CD4-positive, CD25-positive, alpha-beta regulatory T cell (primary cell): ENCODE measurements at regions not wholly inside any gene's neighbourhood (a gene's known extent, or its start where the extent isn't known, plus 50 kb on each side); places are given as distances from the start of the nearest gene placed in this dataset.

Experiments used
- ATAC-seq, 2 donors: fragments of 150-1000 bp; cut with Tn5 transposase; one replicate each; pipeline ENCODE4 v1.10.0; 2021; ENCODE audit warnings: low read depth in 2 of 2, moderate number of reproducible peaks in 2 of 2, moderate library complexity in 1 of 2
- DNase-seq, 3 donors: peaks; one replicate each; pipeline versions ENCODE4 v3.0.0 to v3.0.0-alpha.2; 2012 to 2022; ENCODE audit warnings: mixed read lengths in 1 of 3
- H3K27ac ChIP-seq: one replicate; pipeline ENCODE4 v1.7.0; 2013; ENCODE audit warnings: mild to moderate bottlenecking, low read length; ENCODE audit not compliant: insufficient read depth, poor library complexity, severe bottlenecking
- H3K27me3 ChIP-seq: one replicate; pipeline ENCODE4 v1.7.0; 2013; ENCODE audit warnings: low read length; ENCODE audit not compliant: control insufficient read depth, insufficient read depth
- H3K36me3 ChIP-seq: one replicate; pipeline ENCODE4 v1.7.0; 2013; ENCODE audit warnings: mild to moderate bottlenecking, low read length, moderate library complexity; ENCODE audit not compliant: control insufficient read depth, insufficient read depth
- H3K4me1 ChIP-seq: 2 replicates; pipeline ENCODE4 v1.7.0; 2013; ENCODE audit warnings: mild to moderate bottlenecking, low read length; ENCODE audit not compliant: insufficient read depth, control insufficient read depth, poor library complexity, severe bottlenecking
- H3K4me3 ChIP-seq: one replicate; pipeline ENCODE4 v1.7.0; 2013; ENCODE audit warnings: low read depth, mild to moderate bottlenecking, low read length, moderate library complexity
- H3K9me3 ChIP-seq, 2 experiments: 1 replicate in 1 of 2; 2 replicates in 1 of 2; pipeline ENCODE4 v1.7.0; 2013; ENCODE audit warnings: low read length in 2 of 2, mild to moderate bottlenecking in 1 of 2, moderate library complexity in 1 of 2; ENCODE audit not compliant: control insufficient read depth in 2 of 2
- H3K27ac Mint-ChIP-seq, 3 donors: one replicate each; pipeline ENCODE4 v1.8.0; 2020 to 2022; ENCODE audit warnings: mild to moderate bottlenecking in 3 of 3, mixed read lengths in 3 of 3, moderate library complexity in 2 of 3
- H3K27me3 Mint-ChIP-seq: one replicate; pipeline ENCODE4 v1.8.0; 2022; ENCODE audit warnings: mild to moderate bottlenecking, mixed read lengths
- H3K36me3 Mint-ChIP-seq: one replicate; pipeline ENCODE4 v1.8.0; 2020; ENCODE audit warnings: mixed read lengths
- H3K4me1 Mint-ChIP-seq, 4 donors: one replicate each; pipeline ENCODE4 v1.8.0; 2020 to 2022; ENCODE audit warnings: mixed read lengths in 4 of 4, mild to moderate bottlenecking in 1 of 4
- H3K4me3 Mint-ChIP-seq, 4 donors: one replicate each; pipeline ENCODE4 v1.8.0; 2020 to 2022; ENCODE audit warnings: mild to moderate bottlenecking in 4 of 4, mixed read lengths in 4 of 4, moderate library complexity in 3 of 4
- H3K9me3 Mint-ChIP-seq, 7 donors: one replicate each; pipeline ENCODE4 v1.8.0; 2020 to 2022; ENCODE audit warnings: mixed read lengths in 7 of 7, mild to moderate bottlenecking in 3 of 7, moderate library complexity in 2 of 7

GRCh38 chr4:111984169-111984819 lies 161.0 kb upstream of the FAM241A start:
- no peaks in the 10 kb centered on the region for H3K9me3 ChIP-seq
- H3K4me3 Mint-ChIP-seq, result no peak overlapping the region
- H3K27me3 Mint-ChIP-seq, result peaks cover 12% of the 10 kb centered on the region
- H3K36me3 ChIP-seq, result no peaks in the 10 kb centered on the region
- no peak overlapping the region for H3K27ac ChIP-seq
- H3K4me1 ChIP-seq, result no peaks in the 10 kb centered on the region
- no peaks in the 10 kb centered on the region for H3K27me3 ChIP-seq
- H3K36me3 Mint-ChIP-seq, result no peaks in the 10 kb centered on the region
- no peak overlapping the region for H3K4me3 ChIP-seq
- H3K27ac Mint-ChIP-seq, result no peak overlapping the region
- DNase-seq, result no peak
- H3K4me1 Mint-ChIP-seq, result no peaks in the 10 kb centered on the region
- H3K9me3 Mint-ChIP-seq, result no peaks in the 10 kb centered on the region
- no peak for ATAC-seq

DNA sequence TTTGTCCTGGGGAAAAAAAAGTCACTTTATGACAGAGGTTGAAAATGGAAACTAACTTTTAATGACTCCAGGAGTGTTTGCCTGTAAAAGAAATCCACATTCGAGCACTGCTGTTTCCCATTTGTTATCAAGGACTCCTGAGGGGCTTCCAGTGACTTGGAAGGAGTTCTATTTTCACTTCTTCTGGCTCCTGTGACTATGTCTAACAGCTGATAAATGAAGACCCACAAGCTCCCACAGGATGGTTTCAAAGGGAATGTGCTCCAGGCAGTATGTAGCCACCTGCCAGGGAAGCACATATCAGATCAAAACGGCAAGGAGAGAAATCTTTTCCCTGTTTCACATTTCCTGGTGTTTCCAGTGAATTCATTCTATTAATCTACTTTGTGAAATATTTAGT lies 159.8 kb upstream of the FAM241A start:
- no peak overlapping the region for H3K4me3 Mint-ChIP-seq
- Histone ChIP-seq H3K9me3 (no peaks in the 10 kb centered on the region), H3K36me3 (no peaks in the 10 kb centered on the region), H3K4me3 (no peak overlapping the region), H3K27me3 (no peaks in the 10 kb centered on the region), H3K4me1 (no peaks in the 10 kb centered on the region), H3K27ac (no peak overlapping the region)
- ATAC-seq, result no peak
- no peak overlapping the region for H3K27ac Mint-ChIP-seq
- no peak for DNase-seq
- H3K36me3 Mint-ChIP-seq, result no peaks in the 10 kb centered on the region
- no peaks in the 10 kb centered on the region for H3K9me3 Mint-ChIP-seq
- H3K27me3 Mint-ChIP-seq, result peaks cover 12% of the 10 kb centered on the region
- no peaks in the 10 kb centered on the region for H3K4me1 Mint-ChIP-seq

DNA sequence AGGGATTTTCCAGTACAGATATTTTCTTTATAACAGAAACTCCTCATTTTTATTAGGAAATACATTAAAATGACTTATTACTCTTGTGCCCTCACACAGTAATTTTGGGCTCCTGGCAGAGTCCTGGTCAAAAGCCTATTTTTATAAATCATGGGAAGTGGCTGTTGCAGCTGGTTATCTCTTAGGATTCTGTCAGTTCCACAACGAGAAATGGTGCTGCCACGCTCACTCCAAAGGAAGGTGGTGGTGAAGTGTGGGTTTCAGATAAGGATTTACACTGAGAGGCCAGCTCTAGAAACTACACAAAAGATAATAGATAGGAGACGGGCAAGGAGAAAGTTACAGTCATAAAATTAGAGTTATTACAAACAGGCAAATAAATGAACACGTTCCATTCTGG lies 159.2 kb upstream of the FAM241A start:
- Mint-ChIP-seq H3K4me1 (no peaks in the 10 kb centered on the region), H3K27me3 (peaks cover 12% of the 10 kb centered on the region), H3K27ac (no peak overlapping the region), H3K9me3 (no peaks in the 10 kb centered on the region), H3K4me3 (no peak overlapping the region), H3K36me3 (no peaks in the 10 kb centered on the region)
- no peaks in the 10 kb centered on the region for H3K9me3 ChIP-seq
- H3K4me1 ChIP-seq, result no peaks in the 10 kb centered on the region
- no peak overlapping the region for H3K4me3 ChIP-seq
- DNase-seq (no peak), ATAC-seq (no peak)
- H3K36me3 ChIP-seq, result no peaks in the 10 kb centered on the region
- H3K27me3 ChIP-seq, result no peaks in the 10 kb centered on the region
- H3K27ac ChIP-seq, result no peak overlapping the region

- Mint-ChIP-seq H3K36me3 (no peaks in the 10 kb centered on the region), H3K9me3 (no peaks in the 10 kb centered on the region), H3K27ac (no peak overlapping the region), H3K27me3 (no peaks in the 10 kb centered on the region), H3K4me3 (no peak overlapping the region), H3K4me1 (no peaks in the 10 kb centered on the region)
- ATAC-seq (no peak), DNase-seq (no peak)
- Histone ChIP-seq H3K36me3 (no peaks in the 10 kb centered on the region), H3K27ac (no peak overlapping the region), H3K4me1 (no peaks in the 10 kb centered on the region), H3K4me3 (no peak overlapping the region), H3K27me3 (no peaks in the 10 kb centered on the region), H3K9me3 (no peaks in the 10 kb centered on the region)
These were observed 156.7 kb upstream of the FAM241A start for GRCh38 chr4:111988514-111988913.

- H3K27ac Mint-ChIP-seq, result no peak overlapping the region
- no peak overlapping the region for H3K27ac ChIP-seq
- no peak overlapping the region for H3K4me3 Mint-ChIP-seq
These were observed 155.4 kb upstream of the FAM241A start for GRCh38 chr4:111989817-111990216.

DNA sequence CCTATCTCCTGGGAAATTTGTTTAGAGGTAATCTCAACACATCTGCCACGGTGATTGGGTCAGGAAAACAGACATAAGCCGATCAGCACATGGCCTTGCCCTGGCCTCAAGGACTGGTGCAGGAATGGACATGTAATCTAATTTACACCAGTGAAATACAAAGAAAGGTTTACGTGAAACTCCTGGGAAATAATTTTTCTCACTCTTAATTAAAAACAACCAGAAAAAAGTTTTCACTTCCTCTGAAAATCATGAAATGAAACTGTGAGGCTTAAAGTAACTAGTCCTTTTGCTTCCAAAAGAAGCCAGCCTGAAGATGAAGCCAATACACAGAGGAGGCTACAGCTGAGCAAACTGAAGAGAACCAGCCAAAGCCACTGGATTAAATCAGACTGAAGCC lies 154.1 kb upstream of the FAM241A start:
- Mint-ChIP-seq H3K27me3 (peaks cover 5% of the 10 kb centered on the region), H3K4me3 (no peak overlapping the region), H3K36me3 (no peaks in the 10 kb centered on the region), H3K9me3 (peaks cover 0 to 2% (median 0%) of the 10 kb centered on the region in 7 donors), H3K4me1 (no peaks in the 10 kb centered on the region), H3K27ac (no peak overlapping the region)
- H3K9me3 ChIP-seq, result no peaks in the 10 kb centered on the region
- DNase-seq (no peak), ATAC-seq (no peak)
- no peaks in the 10 kb centered on the region for H3K4me1 ChIP-seq
- H3K36me3 ChIP-seq, result no peaks in the 10 kb centered on the region
- no peak overlapping the region for H3K4me3 ChIP-seq
- H3K27ac ChIP-seq, result no peak overlapping the region
- peaks cover 2% of the 10 kb centered on the region for H3K27me3 ChIP-seq

More at GRCh38 chr4:111989817-111990216, 155.4 kb upstream of the FAM241A start:
- H3K36me3 ChIP-seq, result no peaks in the 10 kb centered on the region
- H3K4me3 ChIP-seq, result no peak overlapping the region
- Mint-ChIP-seq H3K27me3 (peaks cover 5% of the 10 kb centered on the region), H3K36me3 (no peaks in the 10 kb centered on the region), H3K9me3 (peaks cover 0 to 2% (median 0%) of the 10 kb centered on the region in 7 donors), H3K4me1 (no peaks in the 10 kb centered on the region)
- no peaks in the 10 kb centered on the region for H3K9me3 ChIP-seq
- ATAC-seq (no peak), DNase-seq (no peak)
- H3K27me3 ChIP-seq, result no peaks in the 10 kb centered on the region
- H3K4me1 ChIP-seq, result no peaks in the 10 kb centered on the region

DNA sequence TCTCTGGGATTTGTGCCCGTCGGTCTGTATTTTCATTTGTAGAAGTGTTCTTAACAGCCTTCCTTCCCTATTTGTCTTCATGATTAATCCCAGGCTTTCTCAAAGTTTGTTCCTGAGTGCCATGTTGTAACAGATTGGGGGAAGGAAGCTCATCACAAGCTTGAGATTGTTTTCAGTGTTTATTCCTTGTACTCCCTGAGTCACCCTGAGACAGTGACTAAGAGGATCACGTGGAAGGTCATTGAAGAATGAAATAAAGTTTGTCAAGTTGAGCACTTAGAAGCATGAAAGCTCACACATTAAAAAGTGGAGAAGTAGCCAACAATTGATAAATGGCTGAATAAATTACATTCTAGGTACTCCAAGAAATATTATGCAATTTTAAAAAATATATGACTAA lies 153.5 kb upstream of the FAM241A start:
- peaks cover 5% of the 10 kb centered on the region for H3K27me3 Mint-ChIP-seq
- no peaks in the 10 kb centered on the region for H3K36me3 ChIP-seq
- no peaks in the 10 kb centered on the region for H3K36me3 Mint-ChIP-seq
- H3K4me3 ChIP-seq, result no peak overlapping the region
- H3K27ac ChIP-seq, result no peak overlapping the region
- H3K27ac Mint-ChIP-seq, result no peak overlapping the region
- no peaks in the 10 kb centered on the region for H3K9me3 ChIP-seq
- ATAC-seq (no peak), DNase-seq (no peak)
- H3K27me3 ChIP-seq, result peaks cover 2% of the 10 kb centered on the region
- H3K4me1 Mint-ChIP-seq, result no peaks in the 10 kb centered on the region
- H3K9me3 Mint-ChIP-seq, result peaks cover 0 to 2% (median 0%) of the 10 kb centered on the region in 7 donors
- no peaks in the 10 kb centered on the region for H3K4me1 ChIP-seq
- H3K4me3 Mint-ChIP-seq, result no peak overlapping the region

GRCh38 chr4:111992351-111993168 lies 152.7 kb upstream of the FAM241A start:
- ATAC-seq (no peak), DNase-seq (no peak)
- H3K4me3 ChIP-seq, result no peak overlapping the region
- no peaks in the 10 kb centered on the region for H3K36me3 ChIP-seq
- H3K4me1 ChIP-seq, result no peaks in the 10 kb centered on the region
- no peak overlapping the region for H3K4me3 Mint-ChIP-seq
- peaks cover 0 to 3% (median 0%) of the 10 kb centered on the region in 7 donors for H3K9me3 Mint-ChIP-seq
- H3K36me3 Mint-ChIP-seq, result no peaks in the 10 kb centered on the region
- peaks cover 5% of the 10 kb centered on the region for H3K27me3 Mint-ChIP-seq
- no peaks in the 10 kb centered on the region for H3K4me1 Mint-ChIP-seq
- H3K27ac Mint-ChIP-seq, result no peak overlapping the region
- H3K27ac ChIP-seq, result no peak overlapping the region
- peaks cover 2% of the 10 kb centered on the region for H3K27me3 ChIP-seq
- H3K9me3 ChIP-seq, result no peaks in the 10 kb centered on the region
